GM10266 (cell line): ENCODE measurements at regions not wholly inside any gene's neighbourhood (a gene's known extent, or its start where the extent isn't known, plus 50 kb on each side); places are given as distances from the start of the nearest gene placed in this dataset.

Source experiments
- DNase-seq: peaks from one replicate; pipeline ENCODE4 v3.0.0; 2012; ENCODE audit errors: extremely low spot score
- TF ChIP-seq, protein P1 (sequence below): IDR thresholded peaks from 2 replicates; pipeline ENCODE4 v1.5.1; 2012; ENCODE audit warnings: mild to moderate bottlenecking, low read depth; ENCODE audit not compliant: control insufficient read depth, insufficient read depth; ENCODE audit errors: missing control alignments

DNA sequence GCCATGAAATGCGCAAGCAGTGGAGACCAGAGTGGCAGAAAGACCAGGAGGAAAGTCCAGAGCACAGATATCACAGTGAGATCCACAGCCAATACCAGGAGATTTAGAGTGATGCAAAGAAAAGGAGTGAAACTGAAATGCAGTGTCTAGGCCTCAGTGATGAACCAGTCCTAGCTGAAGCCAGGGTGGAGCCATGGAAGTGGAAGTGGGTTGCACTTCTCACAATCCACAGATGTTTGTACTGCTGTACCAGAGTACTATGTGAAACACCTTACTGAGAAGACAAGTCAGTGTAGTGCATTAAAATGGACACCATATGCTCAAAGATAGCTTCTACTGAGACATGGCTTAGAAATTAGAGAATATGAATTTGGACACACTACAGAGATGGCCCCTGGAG lies 403.3 kb downstream of the HNRNPD start:
- no peak for DNase-seq
- TF ChIP-seq, protein P1, sequence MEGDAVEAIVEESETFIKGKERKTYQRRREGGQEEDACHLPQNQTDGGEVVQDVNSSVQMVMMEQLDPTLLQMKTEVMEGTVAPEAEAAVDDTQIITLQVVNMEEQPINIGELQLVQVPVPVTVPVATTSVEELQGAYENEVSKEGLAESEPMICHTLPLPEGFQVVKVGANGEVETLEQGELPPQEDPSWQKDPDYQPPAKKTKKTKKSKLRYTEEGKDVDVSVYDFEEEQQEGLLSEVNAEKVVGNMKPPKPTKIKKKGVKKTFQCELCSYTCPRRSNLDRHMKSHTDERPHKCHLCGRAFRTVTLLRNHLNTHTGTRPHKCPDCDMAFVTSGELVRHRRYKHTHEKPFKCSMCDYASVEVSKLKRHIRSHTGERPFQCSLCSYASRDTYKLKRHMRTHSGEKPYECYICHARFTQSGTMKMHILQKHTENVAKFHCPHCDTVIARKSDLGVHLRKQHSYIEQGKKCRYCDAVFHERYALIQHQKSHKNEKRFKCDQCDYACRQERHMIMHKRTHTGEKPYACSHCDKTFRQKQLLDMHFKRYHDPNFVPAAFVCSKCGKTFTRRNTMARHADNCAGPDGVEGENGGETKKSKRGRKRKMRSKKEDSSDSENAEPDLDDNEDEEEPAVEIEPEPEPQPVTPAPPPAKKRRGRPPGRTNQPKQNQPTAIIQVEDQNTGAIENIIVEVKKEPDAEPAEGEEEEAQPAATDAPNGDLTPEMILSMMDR: no peak

DNA sequence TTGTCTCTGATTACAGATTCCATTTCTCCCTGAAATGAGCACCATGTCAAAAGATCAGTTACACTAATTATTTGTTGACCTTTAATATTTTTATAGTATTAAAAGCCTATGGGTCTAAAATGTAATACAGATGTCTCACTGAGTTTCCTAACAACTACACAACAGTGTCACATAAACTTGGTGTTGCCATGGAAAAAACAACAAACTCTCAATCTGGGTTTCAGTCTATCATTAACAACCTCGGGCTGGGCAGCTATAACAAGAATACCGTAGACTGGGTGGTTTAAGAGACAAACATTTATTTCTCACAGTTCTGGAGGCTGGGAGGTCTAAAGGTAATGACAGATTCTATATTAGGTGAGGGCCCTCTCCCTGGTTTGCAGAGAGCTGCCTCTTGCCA lies 407.1 kb downstream of the HNRNPD start:
- DNase-seq: no peak
- TF ChIP-seq, protein P1: no peak

DNA sequence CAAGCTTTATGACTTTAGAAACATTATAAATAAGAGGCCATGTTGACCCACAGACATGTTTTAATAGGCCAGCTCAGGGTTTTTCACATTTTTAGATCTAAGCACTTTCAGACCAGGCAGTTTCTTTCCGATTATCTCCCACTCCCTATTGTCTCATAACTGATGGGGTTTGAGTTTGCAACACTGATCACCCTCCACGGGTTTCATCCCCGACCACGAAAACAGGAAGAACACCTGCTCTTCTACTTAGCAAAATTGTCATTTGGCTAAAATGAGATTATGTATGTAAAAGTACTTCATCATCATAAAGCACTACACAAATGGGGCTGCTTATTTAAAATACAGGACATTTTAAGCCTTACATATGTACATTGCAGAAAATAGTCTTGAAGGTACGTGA lies 407.9 kb downstream of the HNRNPD start:
- TF ChIP-seq, protein P1: no peak
- DNase-seq: no peak

DNA sequence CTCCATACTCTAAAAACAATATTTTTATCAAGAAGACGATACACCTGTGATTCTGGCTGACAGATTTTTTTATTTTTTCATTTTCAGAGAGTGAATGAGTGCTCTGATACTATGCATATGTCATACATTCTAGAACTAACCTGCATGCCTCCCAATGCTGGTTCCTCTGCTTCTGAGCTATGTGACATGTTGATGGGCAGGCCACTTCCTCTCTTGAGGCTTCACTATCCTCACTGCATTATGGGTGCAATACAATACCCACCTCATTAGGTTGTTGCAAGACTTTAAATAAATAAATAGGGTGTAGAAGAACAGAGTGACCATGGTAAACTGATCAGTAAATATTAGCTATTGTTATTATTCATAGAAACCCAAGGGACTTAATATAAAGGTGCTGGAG lies 408.3 kb downstream of the HNRNPD start:
- no peak for DNase-seq
- TF ChIP-seq, protein P1: no peak

DNA sequence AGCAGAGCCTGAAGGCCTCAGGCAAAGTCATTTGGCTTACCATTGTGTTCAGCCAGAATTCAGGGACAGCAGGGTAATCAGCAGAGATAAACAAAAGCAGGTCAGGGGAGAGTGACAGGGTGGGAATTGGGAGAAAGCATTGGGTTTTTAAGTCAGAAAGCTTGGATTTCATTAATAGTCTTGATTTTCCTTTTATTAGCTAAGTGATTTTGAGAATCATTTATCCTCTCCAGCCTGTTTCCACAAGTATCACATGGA lies 410.1 kb downstream of the HNRNPD start:
- DNase-seq: no peak
- TF ChIP-seq, protein P1: no peak

DNA sequence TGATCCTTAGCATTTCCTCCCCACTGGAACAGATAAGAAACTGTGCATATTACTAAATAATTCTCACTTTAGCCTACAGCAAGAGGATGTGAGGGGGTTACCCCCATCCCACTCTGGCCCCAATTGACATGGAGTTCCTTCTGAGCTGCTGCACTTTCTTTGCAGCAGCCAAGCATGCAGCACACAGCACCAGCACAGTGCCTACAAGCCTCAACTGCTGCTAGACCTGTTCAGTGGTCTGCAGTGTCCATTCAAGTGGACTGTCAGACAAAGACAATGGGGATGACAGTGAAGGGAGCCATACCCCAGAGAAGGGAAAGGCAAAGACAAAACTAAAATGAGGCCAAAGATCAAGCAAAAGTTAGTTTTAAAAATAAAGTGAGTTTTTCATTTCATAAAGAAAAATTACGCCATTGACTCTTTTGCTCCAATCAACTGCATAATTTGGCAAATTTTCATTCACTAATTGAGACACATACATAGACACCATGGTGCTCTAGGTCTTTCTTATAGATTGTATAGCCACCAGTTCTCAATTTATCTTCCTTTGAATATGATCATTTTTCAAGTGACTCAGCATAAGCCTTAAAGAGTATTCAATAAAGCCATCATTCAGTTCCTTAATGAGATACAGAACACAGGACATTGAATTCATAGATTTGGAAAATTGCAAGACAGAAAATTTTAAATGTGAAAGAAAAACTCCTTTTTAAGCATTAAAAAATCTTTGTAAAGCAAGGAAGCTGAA lies 410.6 kb downstream of the HNRNPD start:
- no peak for DNase-seq

DNA sequence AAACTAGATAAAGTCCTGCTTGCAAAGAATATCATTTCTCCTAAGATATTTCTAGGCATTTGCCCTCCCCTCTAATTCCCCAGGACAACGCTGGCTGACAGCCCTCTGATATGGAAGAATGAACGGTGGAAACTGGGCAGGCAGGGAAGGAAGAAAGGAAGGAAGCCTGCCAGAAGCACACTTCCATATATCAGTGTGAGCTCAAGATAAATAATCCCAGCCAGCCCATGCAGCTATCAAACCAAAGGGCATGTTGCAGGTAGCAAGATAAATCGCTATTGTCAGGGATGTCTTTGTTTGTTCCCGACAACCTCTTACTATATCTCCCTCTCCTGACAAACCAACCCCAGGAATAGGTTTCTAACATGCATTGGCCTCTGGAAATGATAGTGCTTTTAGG lies 412.8 kb downstream of the HNRNPD start:
- DNase-seq: no peak
- TF ChIP-seq, protein P1: no peak

More for the DNA sequence above, 410.6 kb downstream of the HNRNPD start:
- TF ChIP-seq, protein P1: no peak
